Heart right ventricle (tissue), 16 donors: ENCODE measurements at regions not wholly inside any gene's neighbourhood (a gene's known extent, or its start where the extent isn't known, plus 50 kb on each side); places are given as distances from the start of the nearest gene placed in this dataset.

Experiments used
- ATAC-seq, 8 donors: fragments of 200-7000 bp; cut with Tn5 transposase; one replicate each; pipeline ENCODE4 v1.9.1; 2020; ENCODE audit warnings: mild to moderate bottlenecking in 8 of 8, moderate library complexity in 8 of 8, moderate number of reproducible peaks in 1 of 8
- DNase-seq, 2 donors: peaks; one replicate each; pipeline ENCODE4 v3.0.0-alpha.2; 2020
- H3K27ac ChIP-seq, 10 donors: fragments of 200-600 bp; sonication (generic) in 2 of 10; one replicate each; pipeline versions ENCODE4 v1.5.0 to v1.8.0; 2020 to 2022; ENCODE audit warnings: mild to moderate bottlenecking in 3 of 10
- H3K27me3 ChIP-seq, 7 donors: fragments of 200-600 bp; one replicate each; pipeline ENCODE4 v1.8.0; 2021 to 2022; ENCODE audit warnings: mild to moderate bottlenecking in 2 of 7
- H3K36me3 ChIP-seq, 9 donors: fragments of 200-600 bp; sonication (generic) in 1 of 9; one replicate each; pipeline versions ENCODE4 v1.5.0 to v1.8.0; 2020 to 2022; ENCODE audit warnings: mild to moderate bottlenecking in 2 of 9
- H3K4me1 ChIP-seq, 9 donors: fragments of 200-600 bp; sonication (generic) in 1 of 9; one replicate each; pipeline versions ENCODE4 v1.5.0 to v1.8.0; 2020 to 2022; ENCODE audit warnings: mild to moderate bottlenecking in 4 of 9
- H3K4me3 ChIP-seq, 10 donors: fragments of 200-600 bp; sonication (generic) in 2 of 10; one replicate each; pipeline versions ENCODE4 v1.5.0 to v1.8.0; 2020 to 2022; ENCODE audit warnings: mild to moderate bottlenecking in 7 of 10, moderate library complexity in 2 of 10
- H3K9me3 ChIP-seq, 11 donors: fragments of 200-600 bp in 10 of 11; sonication (generic) in 2 of 11; one replicate each; pipeline versions ENCODE4 v1.5.0 to v1.8.0; 2013 to 2022; ENCODE audit warnings: mild to moderate bottlenecking in 2 of 11, control low read depth in 1 of 11, moderate library complexity in 1 of 11
- CTCF ChIP-seq, 9 donors: fragments of 200-600 bp; sonication (generic) in 2 of 9; IDR thresholded peaks; one replicate each; pipeline versions ENCODE4 v1.5.0 to v1.8.0; 2021 to 2022; ENCODE audit warnings: antibody characterized with exemption in 9 of 9, mild to moderate bottlenecking in 5 of 9, moderate library complexity in 1 of 9
- WGBS, 2 donors: extraction: QIAGEN DNeasy Blood & Tissue Kit; methylation state at CpG; one replicate each; pipeline ENCODE4 v1.1.7; 2013; ENCODE audit warnings: inconsistent platforms in 1 of 2; 5-methylcytosine and 5-hydroxymethylcytosine counted together
- intact Hi-C, 10 donors: fragments of 100-400 bp; cut with DNase I; formaldehyde crosslinking; loops; one replicate each; pipeline versions ENCODE4 v1.11.1 to v1.14.2; 2022
- donor health status: Arrhythmogenic right ventricular cardiomyopathy.
- donor health status: ischemic (EF 13 %, LVEDD 7.1; RV severe dilation, severe dysfunction).
- donor health status: healthy with polysubstance abuse.
- donor health status: DM: no; HTN: yes; CAD: no.
- donor health status: DM: no; HTN: no; CAD: no.
- donor health status: ischemic (EF 25% LVEDD 6.9; RV normal size, moderate dysfunction).
- donor health status: ischemic (EF 25% LVEDD 5.7; RV mildly dilated, moderate dysfunction).
- donor health status: healthy.
- donor health status: DM: yes; HTN: yes; CAD: no.
- donor health status: Ischemic cardiomyopathy.
- donor health status: ischemic (EF 35%, LVEDD 5.7; RV mildly dilated, moderate dysfunction).
- donor health status: nonischemic (EF 11% LVEDD 7.7; RV severe dilation, severe dysfunction).
- donor health status: DM: yes; HTN: yes; CAD: no.
- donor health status: PGD.
- donor health status: ischemic (EF 29% LVEDD 5.4; RV normal size, mild dysfunction).
- donor health status: nonischemic (EF 23%, LVEDD 6.1; RV moderate dilation, normal function).

GRCh38 chr2:167758292-167758691 is 489.1 kb downstream of the STK39 start:
- no peak for TF ChIP-seq CTCF (IDR thresholded peaks at IDR 0.05)
- WGBS, 2 donors: 71 to 79% methylated on average over 6 of the region's 6 CpGs
- no peak for ATAC-seq
- Histone ChIP-seq H3K27ac (no peak overlapping the region), H3K36me3 (no peaks in the 10 kb centered on the region), H3K4me3 (no peak overlapping the region), H3K4me1 (no peaks in the 10 kb centered on the region), H3K27me3 (peaks cover 0 to 15% (median 0%) of the 10 kb centered on the region in 7 donors), H3K9me3 (no peaks in the 10 kb centered on the region)
- intact Hi-C loops: no loop called here
- DNase-seq: no peak

GRCh38 chr2:167756446-167756845 is 490.9 kb downstream of the STK39 start:
- no peak for DNase-seq
- Histone ChIP-seq H3K27me3 (peaks cover 0 to 15% (median 0%) of the 10 kb centered on the region in 7 donors), H3K27ac (no peak overlapping the region), H3K9me3 (no peaks in the 10 kb centered on the region), H3K4me3 (no peak overlapping the region), H3K4me1 (no peaks in the 10 kb centered on the region), H3K36me3 (no peaks in the 10 kb centered on the region)
- no peak for TF ChIP-seq CTCF (IDR thresholded peaks at IDR 0.05)
- WGBS, 2 donors: 31 to 39% methylated on average over 9 of the region's 9 CpGs
- ATAC-seq: no peak
- intact Hi-C loops: no loop called here

GRCh38 chr2:167753142-167753541 is 494.3 kb downstream of the STK39 start:
- TF ChIP-seq CTCF (IDR thresholded peaks at IDR 0.05): no peak
- Histone ChIP-seq H3K4me1 (no peaks in the 10 kb centered on the region), H3K36me3 (no peaks in the 10 kb centered on the region), H3K27me3 (peaks cover 0 to 15% (median 0%) of the 10 kb centered on the region in 7 donors), H3K4me3 (no peak overlapping the region), H3K27ac (no peak overlapping the region), H3K9me3 (no peaks in the 10 kb centered on the region)
- DNase-seq (no peak), ATAC-seq (no peak)
- WGBS, 2 donors: 92 to 93% methylated on average over 3 of the region's 3 CpGs
- intact Hi-C loops: no loop called here

- no peak overlapping the region for H3K4me3 ChIP-seq
- intact Hi-C loops: no loop called here
- ATAC-seq (no peak), DNase-seq (no peak)
- H3K9me3 ChIP-seq: no peaks in the 10 kb centered on the region
- H3K4me1 ChIP-seq: no peaks in the 10 kb centered on the region
- H3K36me3 ChIP-seq: no peaks in the 10 kb centered on the region
- TF ChIP-seq CTCF (IDR thresholded peaks at IDR 0.05): no peak
- 11 to 15% methylated on average over 1 of the region's 1 CpG for WGBS, 2 donors
- H3K27me3 ChIP-seq: peaks cover 0 to 15% (median 0%) of the 10 kb centered on the region in 7 donors
- H3K27ac ChIP-seq: no peak overlapping the region
These were observed 494.7 kb downstream of the STK39 start for GRCh38 chr2:167752734-167753133.
